Fibroblast of villous mesenchyme (primary cell): ENCODE measurements at regions not wholly inside any gene's neighbourhood (a gene's known extent, or its start where the extent isn't known, plus 50 kb on each side); places are given as distances from the start of the nearest gene placed in this dataset.

Source experiments
- DNase-seq: peaks from one replicate; pipeline ENCODE4 v3.0.0-alpha.2; 2010; ENCODE audit warnings: low read depth
- H3K4me3 ChIP-seq: 2 replicates; pipeline ENCODE4 v1.5.1; 2011; ENCODE audit warnings: low read depth, mild to moderate bottlenecking, low read length
- CTCF ChIP-seq: IDR thresholded peaks from 2 replicates; pipeline ENCODE4 v1.5.1; 2012; ENCODE audit warnings: low read depth, mild to moderate bottlenecking, low read length; ENCODE audit not compliant: insufficient read depth

GRCh38 chr2:23008951-23009350, 376.0 kb upstream of the KLHL29 start:
- no peak for TF ChIP-seq CTCF
- DNase-seq: no peak
- H3K4me3 ChIP-seq: no peak overlapping the region

- peak; percentile 4 for DNase-seq
- H3K4me3 ChIP-seq: no peak overlapping the region
- TF ChIP-seq CTCF: no peak
Observed at GRCh38 chr2:23009545-23010149, 375.3 kb upstream of the KLHL29 start.

GRCh38 chr2:23012499-23012898, 372.5 kb upstream of the KLHL29 start:
- DNase-seq: no peak
- no peak for TF ChIP-seq CTCF

GRCh38 chr2:23015651-23016200, 369.3 kb upstream of the KLHL29 start:
- no peak for TF ChIP-seq CTCF
- H3K4me3 ChIP-seq: no peak overlapping the region
- no peak for DNase-seq

More at GRCh38 chr2:23012499-23012898, 372.5 kb upstream of the KLHL29 start:
- H3K4me3 ChIP-seq: no peak overlapping the region

DNA sequence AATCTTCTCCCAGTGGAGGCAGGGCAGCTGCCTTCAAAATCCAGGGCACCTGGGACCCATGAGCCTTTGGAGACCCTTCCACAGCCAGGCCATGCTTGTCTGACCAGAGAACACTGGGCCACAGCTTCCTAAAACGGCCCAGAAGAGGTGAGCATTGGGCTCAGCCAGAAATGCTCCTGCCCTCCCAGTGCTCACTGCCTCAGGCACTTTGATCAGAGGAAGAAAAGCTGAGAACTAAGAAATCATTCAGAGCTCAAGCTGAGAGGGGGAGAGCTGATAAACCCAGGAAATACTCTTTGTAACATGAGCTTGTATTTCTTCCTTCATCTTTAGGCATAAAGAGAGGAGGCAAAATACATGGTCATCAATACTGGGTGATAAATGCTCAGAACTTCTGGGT, 365.5 kb upstream of the KLHL29 start:
- no peak overlapping the region for H3K4me3 ChIP-seq
- TF ChIP-seq CTCF: no peak
- no peak for DNase-seq

DNA sequence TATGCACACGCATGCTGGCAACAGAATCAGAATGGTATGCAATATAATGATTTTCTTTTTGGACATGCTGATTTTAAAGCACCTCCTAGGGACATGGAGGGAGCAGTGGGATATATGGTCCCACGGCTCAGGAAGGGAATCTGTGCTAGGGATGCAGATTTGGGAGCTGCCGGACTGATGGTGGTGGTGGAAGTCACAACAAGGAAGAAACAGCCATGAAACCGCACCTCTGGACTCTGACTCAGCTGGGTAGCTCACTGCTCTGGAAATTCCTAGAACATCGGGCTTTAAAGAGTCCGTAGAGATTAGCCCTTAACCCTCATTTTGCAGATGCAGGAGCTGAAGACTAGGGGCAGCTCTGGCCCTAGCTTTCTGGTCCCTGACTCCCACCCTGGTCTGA, 364.3 kb upstream of the KLHL29 start:
- no peak for TF ChIP-seq CTCF
- no peak for DNase-seq
- H3K4me3 ChIP-seq: no peak overlapping the region
